PC-9 (cell line): ENCODE measurements at regions not wholly inside any gene's neighbourhood (a gene's known extent, or its start where the extent isn't known, plus 50 kb on each side); places are given as distances from the start of the nearest gene placed in this dataset.
"Not testable (repeated sequence)": the region's sequence is repeated elsewhere in the genome, so short reads cannot be mapped to it uniquely, and the experiment has no call there.

Source experiments
- BruUV-seq: library from RNA; stranded (reverse); fragments of 400-500 nt; replicated peaks from 2 replicates; lab custom pipeline; 2021; lab: Mats Ljungman, UMichigan
- CTCF ChIA-PET: fragments of 300-600 bp; sonication (Branson Sonifier 250); formaldehyde crosslinking; loops from one replicate; lab custom pipeline; 2022; ENCODE audit warnings: antibody characterized with exemption; lab: Charles Lee
- POLR2A ChIA-PET: fragments of 300-600 bp; sonication (Branson Sonifier 250); formaldehyde crosslinking; loops from one replicate; lab custom pipeline; 2022; ENCODE audit warnings: antibody characterized with exemption; ENCODE audit not compliant: unreplicated experiment; lab: Charles Lee
- DNase-seq, 2 experiments: peaks; one replicate each; pipeline versions ENCODE4 v3.0.0 to v3.0.0-alpha.2; 2015 to 2022; ENCODE audit warnings: mixed read lengths in 1 of 2
- H2AFZ ChIP-seq: fragments of 200-600 bp; sonication (generic); 2 replicates; pipeline ENCODE4 v1.8.1; 2017; ENCODE audit warnings: antibody characterized with exemption
- H3F3A ChIP-seq: fragments of 200-600 bp; sonication (generic); 2 replicates; pipeline ENCODE4 v1.8.1; 2017; ENCODE audit warnings: antibody characterized with exemption, mild to moderate bottlenecking, low read depth; ENCODE audit not compliant: insufficient read depth
- H3K27ac ChIP-seq: fragments of 200-600 bp; sonication (generic); 2 replicates; pipeline ENCODE4 v1.6.1; 2016; ENCODE audit warnings: mixed run types
- H3K27me3 ChIP-seq: fragments of 200-600 bp; sonication (generic); 2 replicates; pipeline ENCODE4 v1.6.1; 2016; ENCODE audit warnings: low read depth, mixed run types; ENCODE audit not compliant: insufficient read depth
- H3K36me3 ChIP-seq: fragments of 200-600 bp; sonication (generic); 2 replicates; pipeline ENCODE4 v1.6.1; 2016; ENCODE audit warnings: low read depth, mixed run types
- H3K4me1 ChIP-seq: fragments of 200-600 bp; sonication (generic); replicated peaks from 2 replicates; pipeline ENCODE4 v1.6.1; 2016; ENCODE audit warnings: mixed run types; ENCODE audit not compliant: insufficient read depth
- H3K4me2 ChIP-seq: fragments of 200-600 bp; sonication (generic); 2 replicates; pipeline ENCODE4 v1.6.1; 2017; ENCODE audit warnings: mixed run types
- H3K4me3 ChIP-seq: fragments of 200-600 bp; sonication (generic); 2 replicates; pipeline ENCODE4 v1.6.1; 2016; ENCODE audit warnings: mixed run types
- H3K79me2 ChIP-seq: fragments of 200-600 bp; sonication (generic); 2 replicates; pipeline ENCODE4 v1.6.1; 2017; ENCODE audit warnings: low read depth, mixed run types
- H3K9me2 ChIP-seq: fragments of 200-600 bp; sonication (generic); 2 replicates; pipeline ENCODE4 v1.8.1; 2017; ENCODE audit warnings: mild to moderate bottlenecking; ENCODE audit not compliant: insufficient read depth
- H3K9me3 ChIP-seq: fragments of 200-600 bp; sonication (generic); 2 replicates; pipeline ENCODE4 v1.8.1; 2016; ENCODE audit warnings: low read depth; ENCODE audit not compliant: insufficient read depth
- H4K20me1 ChIP-seq: fragments of 200-600 bp; sonication (generic); 2 replicates; pipeline ENCODE4 v1.8.1; 2017; ENCODE audit not compliant: insufficient read depth
- EZH2 ChIP-seq: fragments of 200-600 bp; sonication (generic); IDR thresholded peaks from 2 replicates; pipeline ENCODE4 v1.8.0; 2017; ENCODE audit warnings: antibody characterized with exemption, low read depth
- intact Hi-C: fragments of 100-400 bp; cut with micrococcal nuclease; formaldehyde crosslinking; loops from one replicate; pipeline ENCODE4 v1.10.0; 2022; ENCODE audit not compliant: unreplicated experiment
- TF ChIP-seq, protein P1 (sequence below): fragments of 200-600 bp; sonication (generic); conservative IDR thresholded peaks from 2 replicates; pipeline ENCODE4 v1.6.1; 2017; ENCODE audit warnings: mixed run types, antibody characterized with exemption, mild to moderate bottlenecking, moderate library complexity

DNA sequence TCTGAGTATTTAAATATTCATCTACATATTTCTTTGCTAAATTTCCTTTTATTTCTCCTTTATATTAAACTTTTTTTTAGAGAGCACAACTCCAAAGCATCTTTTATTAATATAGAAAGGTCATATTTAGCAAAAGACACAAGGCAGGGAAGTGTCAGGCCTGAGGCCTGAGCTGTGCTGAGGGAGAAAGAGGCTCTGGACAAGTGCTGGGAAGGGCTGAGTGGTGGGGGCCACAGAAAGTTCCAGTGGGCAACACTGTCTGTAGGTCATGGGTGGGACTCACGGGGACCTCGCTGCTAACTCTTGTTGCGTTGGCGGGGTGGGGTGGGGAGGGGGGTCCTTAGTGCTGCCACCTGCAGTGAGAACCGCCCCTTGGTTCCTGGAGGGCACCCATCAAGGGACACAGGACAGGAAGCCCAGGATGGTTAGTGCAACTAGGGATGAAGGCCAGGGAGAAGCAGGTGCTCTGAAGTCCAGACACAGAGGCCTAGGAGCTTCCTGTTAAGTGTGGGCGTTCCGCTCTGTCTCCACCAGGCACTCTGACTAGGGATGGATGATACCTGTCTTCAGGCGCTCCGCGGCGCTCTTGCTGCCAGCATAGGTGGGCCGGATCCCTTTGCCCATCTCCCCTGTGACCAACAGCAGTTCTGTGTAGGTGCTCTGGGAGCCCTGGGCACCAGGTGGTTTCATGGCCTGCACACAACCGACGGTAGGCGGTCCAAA lies 1510.5 kb downstream of the FOXD4L5 start:
- H3K9me2 ChIP-seq, H3K27ac ChIP-seq, DNase-seq, H3K27me3 ChIP-seq, intact Hi-C loops, H3F3A ChIP-seq, BruUV-seq, H2AFZ ChIP-seq, H3K4me3 ChIP-seq, H3K4me1 ChIP-seq, POLR2A ChIA-PET, CTCF ChIA-PET, H4K20me1 ChIP-seq, H3K9me3 ChIP-seq, H3K4me2 ChIP-seq, H3K36me3 ChIP-seq, H3K79me2 ChIP-seq: not testable (repeated sequence)

DNA sequence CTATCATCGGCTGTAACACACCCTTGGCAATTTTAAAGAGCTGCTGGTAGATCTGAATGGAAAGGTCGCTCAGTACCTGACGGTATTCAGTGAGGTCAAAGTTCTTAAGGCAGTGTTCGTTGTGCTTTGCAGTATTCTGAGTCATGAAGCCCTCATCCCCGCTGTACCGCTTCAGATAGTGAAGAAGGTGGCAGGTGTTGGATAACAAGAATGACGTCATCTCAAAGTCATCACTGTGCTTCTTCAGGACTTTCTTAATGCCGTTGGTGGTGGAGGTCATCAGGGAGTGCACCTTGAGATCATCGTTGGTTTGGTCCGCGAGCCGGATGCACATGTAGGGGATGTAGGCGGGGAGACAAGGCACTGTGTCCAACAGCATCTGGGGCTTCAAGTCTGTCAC lies 1522.8 kb downstream of the FOXD4L5 start:
- BruUV-seq, H3F3A ChIP-seq, H3K79me2 ChIP-seq, H3K27ac ChIP-seq, H3K27me3 ChIP-seq, H2AFZ ChIP-seq, H3K4me1 ChIP-seq, intact Hi-C loops, POLR2A ChIA-PET, H3K4me3 ChIP-seq, H3K36me3 ChIP-seq, H3K9me2 ChIP-seq, H4K20me1 ChIP-seq, CTCF ChIA-PET, H3K9me3 ChIP-seq, DNase-seq, H3K4me2 ChIP-seq: not testable (repeated sequence)

DNA sequence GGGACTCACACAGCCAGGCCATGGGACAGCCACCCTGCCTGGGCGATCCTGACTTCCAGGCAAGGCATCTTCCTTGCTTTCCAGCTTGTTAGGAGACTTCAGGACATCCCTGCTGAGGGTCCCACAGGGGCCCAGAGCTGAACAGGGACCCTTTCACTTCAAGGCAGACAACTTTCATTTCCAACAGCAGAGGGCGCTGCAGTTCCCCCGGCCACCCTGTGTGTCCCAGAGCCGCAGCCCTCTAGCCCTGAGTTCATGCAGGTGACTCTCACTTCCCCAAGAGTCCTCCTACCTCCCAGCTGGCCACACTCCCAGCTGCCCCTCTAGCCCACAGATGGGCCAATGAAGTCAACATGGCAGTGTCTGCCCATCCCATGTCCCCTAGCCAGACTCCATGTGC lies 1556.0 kb downstream of the FOXD4L5 start:
- TF ChIP-seq, protein P1, sequence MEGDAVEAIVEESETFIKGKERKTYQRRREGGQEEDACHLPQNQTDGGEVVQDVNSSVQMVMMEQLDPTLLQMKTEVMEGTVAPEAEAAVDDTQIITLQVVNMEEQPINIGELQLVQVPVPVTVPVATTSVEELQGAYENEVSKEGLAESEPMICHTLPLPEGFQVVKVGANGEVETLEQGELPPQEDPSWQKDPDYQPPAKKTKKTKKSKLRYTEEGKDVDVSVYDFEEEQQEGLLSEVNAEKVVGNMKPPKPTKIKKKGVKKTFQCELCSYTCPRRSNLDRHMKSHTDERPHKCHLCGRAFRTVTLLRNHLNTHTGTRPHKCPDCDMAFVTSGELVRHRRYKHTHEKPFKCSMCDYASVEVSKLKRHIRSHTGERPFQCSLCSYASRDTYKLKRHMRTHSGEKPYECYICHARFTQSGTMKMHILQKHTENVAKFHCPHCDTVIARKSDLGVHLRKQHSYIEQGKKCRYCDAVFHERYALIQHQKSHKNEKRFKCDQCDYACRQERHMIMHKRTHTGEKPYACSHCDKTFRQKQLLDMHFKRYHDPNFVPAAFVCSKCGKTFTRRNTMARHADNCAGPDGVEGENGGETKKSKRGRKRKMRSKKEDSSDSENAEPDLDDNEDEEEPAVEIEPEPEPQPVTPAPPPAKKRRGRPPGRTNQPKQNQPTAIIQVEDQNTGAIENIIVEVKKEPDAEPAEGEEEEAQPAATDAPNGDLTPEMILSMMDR: peak; percentile 41; the same call in 1 of the 2 replicates
- intact Hi-C loops, H3K27ac ChIP-seq, H3K9me2 ChIP-seq, POLR2A ChIA-PET, CTCF ChIA-PET, BruUV-seq, H4K20me1 ChIP-seq, H3K9me3 ChIP-seq, H3K4me1 ChIP-seq, H3K27me3 ChIP-seq, H2AFZ ChIP-seq, H3K4me2 ChIP-seq, H3K79me2 ChIP-seq, DNase-seq, H3K36me3 ChIP-seq, H3F3A ChIP-seq, H3K4me3 ChIP-seq: not testable (repeated sequence)

DNA sequence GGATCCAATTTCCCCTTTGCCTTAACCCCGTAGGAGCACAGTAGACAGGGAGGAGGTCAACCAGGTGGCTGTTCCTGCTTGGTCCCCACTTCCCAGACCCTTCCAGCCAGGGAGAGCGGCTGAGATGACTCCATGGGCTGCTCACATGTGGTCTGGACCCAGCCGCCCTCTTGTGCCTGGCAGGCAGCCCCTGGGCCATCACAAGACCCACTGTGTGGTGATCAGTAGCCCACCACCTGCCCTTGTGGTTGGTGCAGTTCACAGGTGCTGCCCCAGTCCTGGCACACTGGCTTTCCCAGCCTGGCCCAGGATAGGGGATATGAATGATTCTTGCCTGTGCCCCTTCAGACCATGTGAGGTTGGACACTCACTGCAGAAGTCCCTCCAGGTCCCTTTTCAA lies 1556.7 kb downstream of the FOXD4L5 start:
- no peak for DNase-seq
- no peaks in the 10 kb centered on the region for H3K36me3 ChIP-seq
- H3K4me1 ChIP-seq: no peaks in the 10 kb centered on the region
- no peak overlapping the region for H3K4me2 ChIP-seq
- no peak overlapping the region for H3K27ac ChIP-seq
- intact Hi-C loops: no loop called here
- peaks cover 9% of the 10 kb centered on the region; the same call in 1 of the 2 replicates for H3K27me3 ChIP-seq
- TF ChIP-seq, protein P1: no peak
- TF ChIP-seq EZH2: no peak
- CTCF ChIA-PET: no interaction called here
- no peaks in the 10 kb centered on the region for H4K20me1 ChIP-seq
- H3F3A ChIP-seq: no peaks in the 10 kb centered on the region
- H2AFZ ChIP-seq: no peak overlapping the region
- no peaks in the 10 kb centered on the region for H3K9me3 ChIP-seq
- no peaks in the 10 kb centered on the region for H3K79me2 ChIP-seq
- no peak overlapping the region for H3K4me3 ChIP-seq
- no peaks in the 10 kb centered on the region for H3K9me2 ChIP-seq
- POLR2A ChIA-PET: no interaction called here
- BruUV-seq: no TSS peak

DNA sequence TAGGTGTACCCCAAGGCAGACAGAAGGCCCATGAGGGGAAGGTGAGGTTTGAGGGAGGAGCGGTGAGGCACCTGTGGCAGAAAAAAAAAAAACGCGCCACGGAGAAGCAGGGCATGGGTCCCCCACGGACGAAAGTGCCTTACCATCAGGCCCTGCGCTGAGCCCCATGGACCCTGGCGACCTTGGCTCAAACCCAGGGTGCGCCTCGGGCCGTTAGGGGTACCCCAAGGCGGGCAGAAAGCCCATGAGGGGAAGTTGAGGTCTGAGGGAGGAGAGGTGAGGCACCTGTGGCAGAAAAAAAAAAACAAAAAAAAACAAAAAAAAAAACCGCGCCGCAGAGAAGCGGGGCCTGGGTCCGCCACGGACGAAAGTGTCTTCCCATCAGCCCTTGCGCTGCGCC lies 1576.7 kb downstream of the FOXD4L5 start:
- H3K9me3 ChIP-seq, POLR2A ChIA-PET, CTCF ChIA-PET, H4K20me1 ChIP-seq, H3K9me2 ChIP-seq, H3K27me3 ChIP-seq, H3K4me1 ChIP-seq, H3K36me3 ChIP-seq, H3K27ac ChIP-seq, H3K79me2 ChIP-seq, intact Hi-C loops, DNase-seq, BruUV-seq, H3F3A ChIP-seq: not testable (repeated sequence)
- H2AFZ ChIP-seq: peak overlapping the region; percentile 71
- H3K4me3 ChIP-seq: peak overlapping the region; percentile 50; the same call in 1 of the 2 replicates
- peak overlapping the region; percentile 79 for H3K4me2 ChIP-seq

DNA sequence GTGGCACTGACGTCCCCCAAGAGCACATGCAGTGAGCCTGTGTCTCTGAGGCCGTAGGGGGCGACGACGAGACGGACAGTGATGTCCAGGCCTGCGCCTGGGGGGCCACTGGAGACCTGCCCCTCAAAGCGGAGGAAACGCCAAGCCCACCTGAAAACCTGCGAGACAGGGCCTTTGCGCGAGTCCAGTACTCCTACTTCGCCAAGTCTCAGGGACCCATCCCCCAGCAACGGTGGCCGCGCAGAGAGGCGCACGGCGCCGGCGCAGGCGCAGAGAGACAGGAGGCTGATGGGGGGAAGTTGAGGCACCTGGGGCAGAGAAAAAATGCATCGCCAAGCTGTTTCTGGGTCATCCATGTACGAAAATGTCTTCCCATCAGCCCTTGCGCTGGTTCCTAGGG lies 1580.6 kb downstream of the FOXD4L5 start:
- H3K27me3 ChIP-seq, H3K27ac ChIP-seq, H3K79me2 ChIP-seq, H3K4me2 ChIP-seq, H3K9me3 ChIP-seq, H3F3A ChIP-seq, H3K36me3 ChIP-seq, DNase-seq, CTCF ChIA-PET, H2AFZ ChIP-seq, H3K4me1 ChIP-seq, BruUV-seq, H3K9me2 ChIP-seq, H4K20me1 ChIP-seq, intact Hi-C loops, H3K4me3 ChIP-seq, POLR2A ChIA-PET: not testable (repeated sequence)
